GM10266 (cell line): ENCODE measurements at regions not wholly inside any gene's neighbourhood (a gene's known extent, or its start where the extent isn't known, plus 50 kb on each side); places are given as distances from the start of the nearest gene placed in this dataset.

Source experiments
- DNase-seq: peaks from one replicate; pipeline ENCODE4 v3.0.0; 2012; ENCODE audit errors: extremely low spot score
- CTCF ChIP-seq: IDR thresholded peaks from 2 replicates; pipeline ENCODE4 v1.5.1; 2012; ENCODE audit warnings: mild to moderate bottlenecking, low read depth; ENCODE audit not compliant: control insufficient read depth, insufficient read depth; ENCODE audit errors: missing control alignments

DNA sequence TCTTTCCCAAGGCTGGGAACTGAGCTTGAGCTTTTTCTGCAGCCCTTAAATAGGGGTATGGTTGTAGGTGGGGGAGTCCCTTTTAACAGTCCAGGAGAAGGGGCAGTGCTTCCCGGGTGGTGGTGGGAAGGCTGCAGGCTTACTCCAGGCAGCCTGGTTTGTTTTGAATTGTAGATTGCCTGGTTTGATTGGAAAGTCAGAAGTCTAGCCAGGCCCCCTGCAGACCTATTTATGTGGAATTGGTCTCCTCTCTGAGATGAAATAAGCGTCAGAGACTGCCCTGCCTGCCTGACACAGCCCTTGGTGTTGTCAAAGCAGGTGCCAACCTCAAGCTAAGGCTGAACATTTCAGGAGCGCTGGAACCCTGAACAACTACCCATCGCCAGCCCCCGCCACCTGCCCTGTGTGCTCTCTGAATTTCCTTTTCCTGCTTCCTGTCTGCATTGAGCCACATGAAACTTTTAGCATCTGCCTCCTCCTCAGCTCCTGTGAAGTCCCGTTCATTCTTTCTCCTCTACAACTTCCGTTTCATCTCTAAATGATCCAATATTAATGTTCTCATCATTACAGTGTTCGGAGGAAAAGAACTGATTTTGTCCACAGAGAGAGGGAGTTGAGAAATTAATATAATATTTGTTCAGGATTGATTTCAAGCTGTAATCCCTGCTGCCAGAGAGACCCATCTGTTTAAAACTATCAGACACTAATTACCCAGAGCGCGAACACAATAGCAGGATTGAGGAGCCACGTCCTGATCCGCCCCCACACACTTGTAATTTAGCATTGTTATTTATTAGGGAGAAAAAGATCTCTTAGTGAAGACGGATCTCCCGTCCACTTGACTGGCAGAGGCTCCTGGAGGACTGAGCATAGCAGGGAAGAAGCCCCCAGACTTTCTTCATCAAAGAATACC, 136.5 kb downstream of the TRIM29 start:
- TF ChIP-seq CTCF = no peak
- no peak for DNase-seq

DNA sequence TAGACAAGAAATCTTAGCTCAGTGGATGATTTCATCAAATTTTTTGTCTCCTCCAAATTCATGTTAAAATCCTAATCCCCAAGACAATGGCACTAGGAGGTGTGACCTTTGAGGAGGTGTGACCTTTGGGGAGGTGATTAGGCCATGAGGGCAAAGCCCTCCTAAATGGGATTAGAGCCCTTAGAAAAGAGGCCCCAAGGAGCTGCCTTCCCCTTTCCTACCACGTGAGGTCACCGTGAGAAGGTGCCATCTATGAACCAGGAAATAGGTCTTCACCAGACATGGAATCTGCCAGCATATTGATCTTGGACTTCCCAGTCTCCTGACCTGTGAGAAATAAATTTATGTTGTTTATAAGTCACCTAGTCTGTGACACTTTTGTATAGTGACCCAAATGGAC, 138.7 kb downstream of the TRIM29 start:
- no peak for DNase-seq
- no peak for TF ChIP-seq CTCF

GRCh38 chr11:119996556-119996955, 141.4 kb downstream of the TRIM29 start:
- TF ChIP-seq CTCF = no peak
- no peak for DNase-seq

GRCh38 chr11:119995730-119996491, 142.0 kb downstream of the TRIM29 start:
- DNase-seq = no peak
- TF ChIP-seq CTCF = no peak

GRCh38 chr11:119993722-119994121, 144.2 kb downstream of the TRIM29 start:
- no peak for DNase-seq
- TF ChIP-seq CTCF = no peak

DNA sequence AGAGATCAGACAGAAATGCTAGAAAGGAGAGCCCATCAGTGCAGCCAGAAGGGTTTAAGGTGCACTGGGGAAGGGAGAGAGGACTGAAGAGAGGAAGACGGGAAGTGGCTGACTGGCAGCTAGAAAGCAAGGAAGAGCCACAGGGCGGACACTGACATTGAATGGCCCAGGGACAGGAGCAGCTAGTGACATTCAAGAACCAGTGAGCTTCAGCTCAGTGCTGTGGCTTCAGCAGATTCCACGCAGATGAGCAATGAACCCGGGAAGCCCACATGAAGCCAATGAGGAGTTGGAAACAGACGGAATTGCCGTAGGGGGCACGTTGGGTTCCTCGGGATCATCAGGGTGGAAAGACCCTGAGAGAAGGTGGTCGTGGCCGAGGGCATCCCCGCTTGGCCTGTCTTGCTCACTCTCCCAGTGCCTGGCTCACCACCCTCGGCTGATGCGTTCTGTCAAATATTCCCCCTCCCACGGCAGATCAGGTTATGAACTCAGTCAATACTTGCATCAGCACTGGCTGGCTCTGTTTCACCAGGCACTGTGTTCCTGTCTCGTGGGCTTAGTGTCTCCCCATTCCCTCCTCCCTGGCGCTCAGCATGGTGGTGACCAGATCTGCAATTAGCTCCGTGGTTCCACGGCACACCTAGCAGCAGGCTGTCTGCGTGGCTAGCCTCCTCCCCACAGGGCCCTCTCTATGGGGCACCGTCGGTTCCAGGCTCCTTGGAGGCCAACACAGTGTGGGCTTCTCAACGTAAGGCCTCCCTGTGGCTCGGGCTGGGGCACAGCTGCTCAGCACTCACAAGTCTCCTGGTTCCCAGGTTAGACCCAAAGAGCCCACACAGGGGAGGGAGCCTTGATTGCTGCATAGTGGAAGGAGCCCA, 145.5 kb downstream of the TRIM29 start:
- no peak for DNase-seq
- TF ChIP-seq CTCF = no peak

- no peak for DNase-seq
These were observed 146.2 kb downstream of the TRIM29 start for GRCh38 chr11:119991669-119992068.

More at GRCh38 chr11:119991669-119992068, 146.2 kb downstream of the TRIM29 start:
- no peak for TF ChIP-seq CTCF
